Non-pigmented ciliary epithelial cell (primary cell): ENCODE measurements at regions not wholly inside any gene's neighbourhood (a gene's known extent, or its start where the extent isn't known, plus 50 kb on each side); places are given as distances from the start of the nearest gene placed in this dataset.

Experiments
- DNase-seq: peaks from one replicate; pipeline ENCODE4 v3.0.0-alpha.2; 2010; ENCODE audit warnings: low read depth

- DNase-seq, result no peak
These were observed 497.1 kb downstream of the ARHGEF28 start for GRCh38 chr5:74122979-74123590.

GRCh38 chr5:74122175-74122574, 496.2 kb downstream of the ARHGEF28 start:
- no peak for DNase-seq

GRCh38 chr5:74120585-74120984, 494.6 kb downstream of the ARHGEF28 start:
- no peak for DNase-seq

GRCh38 chr5:74118071-74118470, 492.1 kb downstream of the ARHGEF28 start:
- no peak for DNase-seq

GRCh38 chr5:74116984-74117383, 491.0 kb downstream of the ARHGEF28 start:
- DNase-seq, result no peak

GRCh38 chr5:74116266-74116665, 490.3 kb downstream of the ARHGEF28 start:
- no peak for DNase-seq

- no peak for DNase-seq
These were observed 487.9 kb downstream of the ARHGEF28 start for GRCh38 chr5:74113927-74114326.

GRCh38 chr5:74113196-74113540, 487.2 kb downstream of the ARHGEF28 start:
- DNase-seq, result no peak

GRCh38 chr5:74112372-74113195, 486.6 kb downstream of the ARHGEF28 start:
- DNase-seq, result no peak

- DNase-seq, result no peak
These were observed 485.8 kb downstream of the ARHGEF28 start for GRCh38 chr5:74111764-74112163.

- DNase-seq, result no peak
These were observed 483.3 kb downstream of the ARHGEF28 start for GRCh38 chr5:74109344-74109743.

GRCh38 chr5:74107899-74108298, 481.9 kb downstream of the ARHGEF28 start:
- no peak for DNase-seq

GRCh38 chr5:74105126-74105780, 479.3 kb downstream of the ARHGEF28 start:
- no peak for DNase-seq

GRCh38 chr5:74103131-74104023, 477.4 kb downstream of the ARHGEF28 start:
- DNase-seq, result no peak

GRCh38 chr5:74100268-74100665, 474.3 kb downstream of the ARHGEF28 start:
- no peak for DNase-seq

GRCh38 chr5:74099538-74100267, 473.7 kb downstream of the ARHGEF28 start:
- DNase-seq, result no peak

GRCh38 chr5:74098941-74099340, 472.9 kb downstream of the ARHGEF28 start:
- no peak for DNase-seq

- DNase-seq, result no peak
These were observed 472.5 kb downstream of the ARHGEF28 start for GRCh38 chr5:74098456-74098855.

- no peak for DNase-seq
These were observed 470.3 kb downstream of the ARHGEF28 start for GRCh38 chr5:74096325-74096724.

GRCh38 chr5:74095871-74096270, 469.9 kb downstream of the ARHGEF28 start:
- no peak for DNase-seq

- no peak for DNase-seq
These were observed 468.7 kb downstream of the ARHGEF28 start for GRCh38 chr5:74094782-74095108.
